ENCODE measurements at regions not wholly inside any gene's neighbourhood (a gene's known extent, or its start where the extent isn't known, plus 50 kb on each side); places are given as distances from the start of the nearest gene placed in this dataset.

DNA sequence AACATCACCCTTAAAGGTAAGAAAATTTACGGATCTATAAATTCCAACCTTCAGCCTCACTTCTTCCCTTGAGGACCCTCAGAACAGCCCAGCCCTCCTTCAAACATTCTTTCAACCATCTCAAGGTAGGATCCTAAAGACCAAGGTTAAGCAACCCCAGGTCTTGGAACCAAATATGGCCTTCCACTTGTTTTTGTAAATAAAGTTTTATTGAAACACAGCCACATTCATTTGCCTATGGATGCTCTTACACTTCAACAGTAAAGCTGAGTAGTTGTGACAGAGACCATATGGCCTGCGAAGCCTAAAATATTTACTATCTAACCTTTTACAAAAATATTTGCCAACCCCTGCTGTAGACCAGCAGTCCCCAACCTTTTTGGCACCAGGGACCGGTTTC is 70.4 kb upstream of the NTRK3 start:
- no peaks in the 10 kb centered on the region for H3K4me1 ChIP-seq (replicated peaks in 1 of 2)
- no peak overlapping the region for H3K27ac ChIP-seq
- no peak for ATAC-seq (replicated peaks in 6 of 8)
- H3K4me3 ChIP-seq = no peak overlapping the region
- WGBS, 10 experiments = 39 to 100% (median 100%) methylated on average over 1 to 3 of the region's 3 CpGs; no CpG with 5 or more reads in 3 of the 10 experiments
- in situ Hi-C loops (cut with MboI; ENCODE audit: low pct_unique_long_range_greater_than_20kb in 2 of 9, low sequenced_read_pairs in 9 of 9, unreplicated experiment in 9 of 9) = loop anchor here in 1 of 9 experiments (25.0 kb wide), 1 partner anchor 110 kb away; no protein-coding TSS in a partner anchor

DNA sequence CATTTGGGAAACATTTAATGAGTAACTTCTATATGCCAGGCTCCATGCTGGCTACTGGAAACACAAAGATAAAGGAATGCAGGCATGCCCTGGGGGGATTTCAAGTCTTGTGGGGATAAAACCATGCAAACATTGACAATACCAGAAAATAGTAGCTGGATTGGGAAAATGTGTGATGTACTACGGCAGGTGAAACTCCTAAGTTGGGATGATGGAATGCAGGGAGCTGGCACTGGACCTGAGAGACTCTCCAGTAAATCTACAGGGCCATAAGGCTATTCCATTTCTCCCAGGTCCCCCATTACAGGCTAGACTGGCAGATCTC is 68.2 kb upstream of the NTRK3 start:
- Histone ChIP-seq H3K4me1 (replicated peaks in 1 of 2) (no peaks in the 10 kb centered on the region), H3K4me3 (no peak overlapping the region), H3K27ac (no peak overlapping the region)
- no peak for ATAC-seq (replicated peaks in 6 of 8)
- WGBS, 10 experiments = 0% methylated on average over 1 of the region's 1 CpG; no CpG with 5 or more reads in 9 of the 10 experiments
- in situ Hi-C loops (cut with MboI; ENCODE audit: low pct_unique_long_range_greater_than_20kb in 2 of 9, low sequenced_read_pairs in 9 of 9, unreplicated experiment in 9 of 9) = loop anchor here in 1 of 9 experiments (25.0 kb wide), 1 partner anchor 113 kb away; no protein-coding TSS in a partner anchor

DNA sequence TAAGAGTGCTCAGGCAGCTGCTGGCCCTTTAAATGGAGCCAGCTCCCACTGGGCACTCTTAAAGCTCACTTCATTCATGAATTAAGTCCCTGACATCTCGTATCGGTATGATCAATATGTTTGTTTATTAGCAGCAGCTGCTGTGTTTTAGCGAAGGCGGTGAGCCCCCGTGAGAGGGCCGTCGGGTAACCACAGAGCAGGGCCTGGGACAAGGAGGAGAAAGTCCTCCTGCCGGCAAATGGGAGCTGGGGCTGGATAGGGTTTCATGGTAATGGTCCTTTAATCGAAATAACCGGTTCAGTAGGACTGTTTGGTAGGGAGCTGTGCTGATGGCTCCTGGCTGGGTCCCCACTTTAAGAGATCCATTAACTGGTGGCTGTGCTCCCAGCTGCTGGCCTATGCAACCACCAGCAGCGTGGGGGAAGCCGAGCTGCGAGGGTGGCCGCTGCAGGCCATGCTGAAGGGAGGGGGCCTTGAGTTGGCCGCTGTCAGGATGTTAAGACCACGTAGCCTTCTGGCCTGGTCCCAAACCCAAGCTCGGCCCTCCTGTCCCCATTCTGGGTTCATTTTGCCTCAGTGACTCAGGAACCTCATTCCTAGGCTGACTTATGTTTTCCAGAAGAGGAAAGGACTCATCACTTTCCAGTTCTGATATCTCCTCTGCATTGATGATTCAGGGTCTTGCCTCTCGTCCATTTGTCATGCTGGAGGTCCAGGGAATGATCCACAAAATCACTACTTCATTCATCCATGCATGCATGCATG is 67.6 kb upstream of the NTRK3 start:
- H3K4me3 ChIP-seq = no peak overlapping the region
- WGBS, 10 experiments = 0 to 78% (median 60%) methylated on average over 1 to 11 of the region's 18 CpGs; no CpG with 5 or more reads in 1 of the 10 experiments
- in situ Hi-C loops (cut with MboI; ENCODE audit: low pct_unique_long_range_greater_than_20kb in 2 of 9, low sequenced_read_pairs in 9 of 9, unreplicated experiment in 9 of 9) = no loop called here
- H3K27ac ChIP-seq = no peak overlapping the region
- ATAC-seq (replicated peaks in 6 of 8) = no peak
- no peaks in the 10 kb centered on the region for H3K4me1 ChIP-seq (replicated peaks in 1 of 2)

DNA sequence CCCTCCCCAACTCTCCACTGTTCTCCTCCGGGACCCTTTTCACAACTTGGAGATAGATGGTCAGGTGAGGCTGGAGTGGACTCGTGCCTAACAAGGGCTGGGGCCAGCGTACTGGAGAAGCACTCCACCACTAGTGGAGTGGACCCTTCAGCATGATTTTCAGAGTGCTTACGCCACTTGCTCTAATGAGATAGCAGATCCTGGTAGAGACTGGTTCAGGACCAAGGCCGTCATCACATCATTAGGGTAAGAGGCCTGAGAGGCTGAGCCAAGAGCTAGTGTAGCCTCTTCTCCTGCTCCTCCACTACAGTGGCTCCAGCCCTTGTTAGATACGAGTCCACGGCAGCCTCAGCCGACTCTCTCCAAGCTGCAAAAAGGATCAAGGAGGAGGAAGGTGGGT is 66.9 kb upstream of the NTRK3 start:
- Histone ChIP-seq H3K4me3 (no peak overlapping the region), H3K4me1 (replicated peaks in 1 of 2) (no peaks in the 10 kb centered on the region), H3K27ac (no peak overlapping the region)
- 55 to 100% (median 90%) methylated on average over 1 to 4 of the region's 8 CpGs; no CpG with 5 or more reads in 3 of the 10 experiments for WGBS, 10 experiments
- ATAC-seq (replicated peaks in 6 of 8) = no peak
- in situ Hi-C loops (cut with MboI; ENCODE audit: low pct_unique_long_range_greater_than_20kb in 2 of 9, low sequenced_read_pairs in 9 of 9, unreplicated experiment in 9 of 9) = no loop called here

DNA sequence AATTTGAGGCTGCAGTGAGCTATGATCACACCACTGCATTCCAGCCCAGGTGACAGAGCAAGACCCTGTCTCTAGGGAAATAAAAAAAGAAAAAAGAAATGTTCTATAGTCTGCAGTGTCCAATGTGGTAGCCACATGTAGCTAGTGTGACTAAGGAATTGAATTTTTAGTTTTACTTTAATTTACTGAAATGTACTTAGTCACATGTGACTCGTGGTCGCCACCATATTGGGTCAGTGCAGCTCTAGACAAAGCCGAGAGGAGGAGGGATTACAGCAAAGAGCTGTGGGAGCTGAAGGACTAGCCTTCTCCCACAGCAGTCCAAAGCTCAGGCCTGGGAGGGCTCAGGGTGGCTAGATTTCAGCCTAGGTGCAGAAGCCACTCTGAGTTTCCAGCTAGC is 65.9 kb upstream of the NTRK3 start:
- in situ Hi-C loops (cut with MboI; ENCODE audit: low pct_unique_long_range_greater_than_20kb in 2 of 9, low sequenced_read_pairs in 9 of 9, unreplicated experiment in 9 of 9) = no loop called here
- Histone ChIP-seq H3K4me1 (replicated peaks in 1 of 2) (no peaks in the 10 kb centered on the region), H3K27ac (no peak overlapping the region), H3K4me3 (no peak overlapping the region)
- no peak for ATAC-seq (replicated peaks in 6 of 8)
- WGBS, 10 experiments = 36 to 100% (median 67%) methylated on average over 1 to 3 of the region's 3 CpGs; no CpG with 5 or more reads in 5 of the 10 experiments

DNA sequence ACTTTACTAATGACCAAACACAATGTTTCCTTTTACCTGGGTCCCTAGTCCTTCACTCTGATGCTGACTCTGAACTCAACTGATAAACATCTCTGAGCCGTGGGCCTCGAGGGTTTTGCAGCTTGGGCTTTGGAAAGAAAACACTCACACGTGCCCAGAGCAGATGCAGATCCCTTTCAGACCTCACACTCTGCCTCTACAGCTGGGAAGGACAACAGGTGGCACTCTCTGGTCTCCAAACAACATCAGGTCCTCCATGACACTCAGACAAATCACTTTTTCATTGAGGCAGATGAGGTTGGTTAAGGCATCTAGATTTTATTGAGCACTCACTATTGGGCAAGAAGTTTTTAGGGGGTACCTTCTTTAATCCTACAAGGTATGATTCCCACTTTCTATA is 64.7 kb upstream of the NTRK3 start:
- Histone ChIP-seq H3K27ac (no peak overlapping the region), H3K4me1 (replicated peaks in 1 of 2) (no peaks in the 10 kb centered on the region), H3K4me3 (no peak overlapping the region)
- in situ Hi-C loops (cut with MboI; ENCODE audit: low pct_unique_long_range_greater_than_20kb in 2 of 9, low sequenced_read_pairs in 9 of 9, unreplicated experiment in 9 of 9) = no loop called here
- WGBS, 10 experiments = 33 to 93% (median 67%) methylated on average over 1 to 2 of the region's 3 CpGs; no CpG with 5 or more reads in 7 of the 10 experiments
- no peak for ATAC-seq (replicated peaks in 6 of 8)

DNA sequence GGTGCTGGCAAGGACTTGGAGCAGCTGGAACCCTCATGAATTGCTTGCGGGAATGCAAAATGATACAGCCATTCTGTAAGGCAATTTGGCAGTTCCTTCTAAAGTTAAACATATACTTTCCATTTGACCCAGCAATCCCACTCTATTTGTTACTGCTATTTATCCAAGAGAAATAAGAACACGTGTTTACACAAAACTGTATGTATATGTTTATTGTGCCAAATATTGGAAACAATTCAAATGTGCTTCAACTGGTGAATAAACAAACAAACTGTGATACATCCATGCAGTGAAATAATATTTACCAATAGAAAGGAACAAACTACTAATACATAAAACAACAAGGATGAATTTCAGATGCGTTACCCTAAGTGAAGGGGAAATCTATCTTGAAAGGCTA is 60.0 kb upstream of the NTRK3 start:
- no peak for ATAC-seq (replicated peaks in 6 of 8)
- H3K27ac ChIP-seq = no peak overlapping the region
- no peak overlapping the region for H3K4me3 ChIP-seq
- whole genome bisulfite sequencing, 10 experiments = 13 to 100% (median 90%) methylated on average over 1 to 3 of the region's 3 CpGs; no CpG with 5 or more reads in 1 of the 10 experiments
- no peaks in the 10 kb centered on the region for H3K4me1 ChIP-seq (replicated peaks in 1 of 2)
- in situ Hi-C loops (cut with MboI; ENCODE audit: low pct_unique_long_range_greater_than_20kb in 2 of 9, low sequenced_read_pairs in 9 of 9, unreplicated experiment in 9 of 9) = no loop called here

DNA sequence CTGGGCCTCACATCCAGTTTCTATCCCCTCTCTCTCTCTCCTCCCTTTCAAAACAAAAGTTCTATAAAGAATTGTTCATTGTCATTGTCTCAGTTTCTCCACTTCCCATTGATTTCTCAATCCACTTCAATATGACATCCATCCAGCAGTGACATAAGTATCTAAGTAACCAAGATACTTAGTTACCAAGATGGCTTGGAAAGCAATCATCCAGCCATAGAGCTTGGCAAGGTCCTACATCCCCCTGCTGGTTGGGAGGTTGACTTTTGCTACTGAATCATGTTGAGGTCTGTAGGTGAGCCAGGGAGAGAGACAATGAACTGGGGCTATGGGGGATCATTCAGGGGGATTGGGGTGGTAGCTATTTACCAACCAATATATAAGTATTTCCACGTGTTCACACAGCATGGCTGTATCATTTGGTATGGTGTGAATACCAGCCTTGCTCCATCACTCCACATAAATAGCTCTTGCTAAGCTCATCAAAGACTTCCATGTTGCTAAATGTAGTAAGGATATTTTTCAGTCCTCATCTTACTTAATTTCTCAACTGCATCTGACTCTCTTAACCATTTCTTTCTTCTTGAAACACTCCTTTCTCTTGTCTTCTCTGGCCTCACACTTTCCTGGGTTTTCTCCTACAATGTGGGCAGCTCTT is 58.8 kb upstream of the NTRK3 start:
- no peak for ATAC-seq (replicated peaks in 6 of 8)
- 0 to 50% methylated on average over 1 of the region's 1 CpG; no CpG with 5 or more reads in 8 of the 10 experiments for WGBS, 10 experiments
- H3K4me3 ChIP-seq = no peak overlapping the region
- in situ Hi-C loops (cut with MboI; ENCODE audit: low pct_unique_long_range_greater_than_20kb in 2 of 9, low sequenced_read_pairs in 9 of 9, unreplicated experiment in 9 of 9) = no loop called here
- no peak overlapping the region for H3K27ac ChIP-seq
- H3K4me1 ChIP-seq (replicated peaks in 1 of 2) = no peaks in the 10 kb centered on the region

DNA sequence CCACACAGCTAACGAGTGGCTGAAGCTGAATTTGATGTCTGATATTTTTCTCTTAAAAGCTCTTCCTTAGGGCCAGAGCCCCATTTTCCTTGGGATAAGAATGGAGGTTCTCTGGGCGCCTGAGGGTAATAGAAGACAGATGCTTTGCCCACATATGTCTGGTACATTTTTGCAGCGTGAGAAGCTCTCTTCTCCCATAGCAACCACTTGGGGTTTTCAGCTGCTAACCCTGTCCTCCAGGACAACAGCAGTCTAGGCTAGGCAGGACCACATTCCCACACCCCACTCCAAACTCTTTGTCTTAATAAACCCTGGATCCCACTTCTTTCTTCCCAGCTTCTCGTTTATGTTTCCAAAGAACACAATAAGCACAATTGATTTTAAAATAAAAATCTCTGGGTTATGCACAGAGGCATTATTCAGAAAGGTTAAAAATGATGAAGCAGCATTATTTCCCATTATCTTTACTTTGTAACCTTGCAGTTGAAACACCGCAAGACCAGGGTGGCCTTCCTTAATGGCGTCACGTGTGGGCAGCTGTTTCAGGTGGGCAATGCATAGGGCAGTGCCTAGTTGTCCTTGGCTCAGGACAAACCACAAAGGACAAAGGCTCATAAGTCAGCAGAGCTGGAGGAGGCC is 56.5 kb upstream of the NTRK3 start:
- in situ Hi-C loops (cut with MboI; ENCODE audit: low pct_unique_long_range_greater_than_20kb in 2 of 9, low sequenced_read_pairs in 9 of 9, unreplicated experiment in 9 of 9) = no loop called here
- no peak overlapping the region for H3K27ac ChIP-seq
- no peaks in the 10 kb centered on the region for H3K4me1 ChIP-seq (replicated peaks in 1 of 2)
- H3K4me3 ChIP-seq = no peak overlapping the region
- 0 to 88% (median 61%) methylated on average over 1 to 5 of the region's 7 CpGs; no CpG with 5 or more reads in 1 of the 10 experiments for WGBS, 10 experiments
- peak in 1 of 8 experiments; percentile 28 for ATAC-seq (replicated peaks in 6 of 8)

DNA sequence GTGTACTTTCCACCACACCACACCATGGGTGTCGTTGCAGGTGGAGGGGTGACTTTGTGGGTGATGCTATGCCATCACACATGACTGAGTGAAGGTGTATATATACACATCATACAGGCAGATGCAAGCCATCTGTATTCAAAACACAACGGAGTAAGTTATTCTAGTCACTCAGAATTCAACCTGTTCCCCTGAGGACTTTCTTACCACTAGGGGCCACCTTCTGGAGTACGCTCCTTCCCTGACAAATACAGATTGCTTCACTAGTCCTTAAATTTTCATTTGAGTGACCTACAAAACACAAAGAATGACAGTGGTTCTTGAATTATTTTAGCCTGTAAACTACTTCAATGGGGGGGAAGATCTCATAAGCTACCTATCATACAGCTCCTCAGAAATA is 52.8 kb upstream of the NTRK3 start:
- Histone ChIP-seq H3K4me1 (replicated peaks in 1 of 2) (peaks cover 4 to 5% of the 10 kb centered on the region in 2 donors), H3K4me3 (no peak overlapping the region), H3K27ac (no peak overlapping the region)
- WGBS, 10 experiments = 0 to 94% (median 75%) methylated on average over 1 to 2 of the region's 3 CpGs; no CpG with 5 or more reads in 5 of the 10 experiments
- no peak for ATAC-seq (replicated peaks in 6 of 8)
- in situ Hi-C loops (cut with MboI; ENCODE audit: low pct_unique_long_range_greater_than_20kb in 2 of 9, low sequenced_read_pairs in 9 of 9, unreplicated experiment in 9 of 9) = no loop called here

DNA sequence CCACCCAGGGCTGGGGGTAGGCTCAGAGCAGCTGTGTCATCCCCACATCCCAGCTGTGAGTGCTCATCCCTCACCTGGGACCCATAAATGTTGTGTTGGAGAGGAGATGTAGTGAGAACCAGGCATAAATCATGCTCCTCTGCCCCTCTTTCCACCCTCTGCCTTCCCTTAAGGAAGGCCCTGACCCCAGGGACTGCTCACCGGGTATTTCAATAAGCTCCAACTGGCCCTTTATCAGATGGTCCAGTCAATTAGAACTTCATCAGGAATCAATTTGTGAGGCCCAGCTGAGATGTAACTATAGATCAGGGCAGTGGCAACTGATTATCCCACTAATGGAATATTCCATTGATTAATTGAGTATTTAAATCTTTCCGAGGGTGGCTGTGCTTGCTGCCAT is 50.8 kb upstream of the NTRK3 start:
- ATAC-seq (replicated peaks in 6 of 8) = peak in 2 of 8 experiments; percentile 32 to 71
- in situ Hi-C loops (cut with MboI; ENCODE audit: low pct_unique_long_range_greater_than_20kb in 2 of 9, low sequenced_read_pairs in 9 of 9, unreplicated experiment in 9 of 9) = no loop called here
- WGBS, 10 experiments = 0 to 57% (median 28%) methylated on average over 1 to 2 of the region's 2 CpGs; no CpG with 5 or more reads in 7 of the 10 experiments
- Histone ChIP-seq H3K27ac (peak overlapping the region in 1 of 2 donors; percentile 8), H3K4me3 (no peak overlapping the region), H3K4me1 (replicated peaks in 1 of 2) (peaks cover 4 to 5% of the 10 kb centered on the region in 2 donors)
